ENCODE measurements at regions not wholly inside any gene's neighbourhood (a gene's known extent, or its start where the extent isn't known, plus 50 kb on each side); places are given as distances from the start of the nearest gene placed in this dataset.

DNA sequence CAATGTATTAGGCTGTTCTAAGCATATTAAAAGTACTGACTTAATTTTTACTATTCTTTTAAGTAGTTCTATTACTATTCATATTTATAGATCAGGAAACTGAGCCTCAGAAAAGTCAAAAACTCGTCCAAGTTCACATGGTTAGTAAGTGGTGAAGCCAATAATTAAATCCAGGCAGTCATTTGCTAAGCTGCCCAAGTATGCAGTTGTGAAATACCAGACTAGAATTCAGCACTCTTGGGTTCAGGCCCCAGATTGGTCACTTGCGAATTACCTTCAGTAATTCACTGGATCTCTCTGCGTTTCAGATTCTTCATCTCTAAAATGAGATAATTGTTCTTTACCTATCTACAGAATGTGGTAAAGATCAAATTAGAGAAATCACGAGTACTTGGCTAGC lies 161.9 kb upstream of the CADPS start:
- POLR2A ChIA-PET, result interaction anchor here (0.6 kb wide), 1 partner anchor 19 kb away, joined by 3 read pairs; no protein-coding TSS in a partner anchor
- Histone ChIP-seq H3K9me2 (ENCODE audit: insufficient read depth, low read length) (no peaks in the 10 kb centered on the region), H3K4me3 (ENCODE audit: low read depth, low read length, poor library complexity, severe bottlenecking) (no peak overlapping the region), H3K36me3 (ENCODE audit: insufficient read depth, low read length) (no peaks in the 10 kb centered on the region), H3K9me3 (ENCODE audit: low read length) (no peaks in the 10 kb centered on the region), H3K4me2 (ENCODE audit: low read length) (no peak overlapping the region), H3K27ac (ENCODE audit: low read depth, low read length, poor library complexity, severe bottlenecking) (no peak overlapping the region), H3K79me2 (ENCODE audit: insufficient read depth, low read depth, low read length) (no peaks in the 10 kb centered on the region), H3K4me1 (ENCODE audit: insufficient read depth, low read length, poor library complexity, severe bottlenecking) (no peaks in the 10 kb centered on the region), H2AFZ (ENCODE audit: low read length) (no peak overlapping the region), H4K20me1 (ENCODE audit: insufficient read depth, low read length) (no peaks in the 10 kb centered on the region)
- BruUV-seq (replicated peaks), result no TSS peak
- TF ChIP-seq, protein P1, sequence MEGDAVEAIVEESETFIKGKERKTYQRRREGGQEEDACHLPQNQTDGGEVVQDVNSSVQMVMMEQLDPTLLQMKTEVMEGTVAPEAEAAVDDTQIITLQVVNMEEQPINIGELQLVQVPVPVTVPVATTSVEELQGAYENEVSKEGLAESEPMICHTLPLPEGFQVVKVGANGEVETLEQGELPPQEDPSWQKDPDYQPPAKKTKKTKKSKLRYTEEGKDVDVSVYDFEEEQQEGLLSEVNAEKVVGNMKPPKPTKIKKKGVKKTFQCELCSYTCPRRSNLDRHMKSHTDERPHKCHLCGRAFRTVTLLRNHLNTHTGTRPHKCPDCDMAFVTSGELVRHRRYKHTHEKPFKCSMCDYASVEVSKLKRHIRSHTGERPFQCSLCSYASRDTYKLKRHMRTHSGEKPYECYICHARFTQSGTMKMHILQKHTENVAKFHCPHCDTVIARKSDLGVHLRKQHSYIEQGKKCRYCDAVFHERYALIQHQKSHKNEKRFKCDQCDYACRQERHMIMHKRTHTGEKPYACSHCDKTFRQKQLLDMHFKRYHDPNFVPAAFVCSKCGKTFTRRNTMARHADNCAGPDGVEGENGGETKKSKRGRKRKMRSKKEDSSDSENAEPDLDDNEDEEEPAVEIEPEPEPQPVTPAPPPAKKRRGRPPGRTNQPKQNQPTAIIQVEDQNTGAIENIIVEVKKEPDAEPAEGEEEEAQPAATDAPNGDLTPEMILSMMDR (conservative IDR thresholded peaks at IDR 0.05; ENCODE audit: low read length), result no peak
- no peak for TF ChIP-seq EZH2phosphoT487 (IDR thresholded peaks at IDR 0.05; ENCODE audit: borderline replicate concordance, low read depth, low read length)
- DNase-seq (ENCODE audit: low spot score), result no peak
- intact Hi-C loops (cut with micrococcal nuclease; ENCODE audit: unreplicated experiment), result no loop called here
- CTCF ChIA-PET (ENCODE audit: unreplicated experiment), result no interaction called here

DNA sequence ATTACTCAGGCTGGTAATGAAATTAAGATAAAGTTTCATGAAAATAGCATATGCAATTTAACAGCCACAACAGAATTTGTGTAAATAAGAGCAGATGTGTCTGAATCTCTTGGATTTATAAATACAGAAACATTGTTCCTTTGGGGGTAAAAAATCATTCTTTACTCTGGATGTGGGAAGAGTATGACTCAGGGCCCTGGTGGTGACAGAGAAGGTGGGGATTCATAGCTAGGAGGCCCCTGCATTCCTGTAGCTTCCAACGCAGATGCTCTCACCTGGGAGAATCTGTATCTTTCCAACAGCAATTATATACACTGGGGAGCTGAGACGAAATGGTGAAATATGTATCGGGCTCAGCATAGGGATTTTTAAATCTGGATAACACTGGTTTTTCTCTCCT lies 167.6 kb upstream of the CADPS start:
- DNase-seq (ENCODE audit: low spot score), result no peak
- no peak for TF ChIP-seq EZH2phosphoT487 (IDR thresholded peaks at IDR 0.05; ENCODE audit: borderline replicate concordance, low read depth, low read length)
- TF ChIP-seq, protein P1 (conservative IDR thresholded peaks at IDR 0.05; ENCODE audit: low read length), result no peak
- intact Hi-C loops (cut with micrococcal nuclease; ENCODE audit: unreplicated experiment), result no loop called here
- H3K4me2 ChIP-seq (ENCODE audit: low read length), result no peak overlapping the region
- H3K79me2 ChIP-seq (ENCODE audit: insufficient read depth, low read depth, low read length), result no peaks in the 10 kb centered on the region
- CTCF ChIA-PET (ENCODE audit: unreplicated experiment), result no interaction called here
- no peak overlapping the region for H3K27ac ChIP-seq (ENCODE audit: low read depth, low read length, poor library complexity, severe bottlenecking)
- no TSS peak for BruUV-seq (replicated peaks)
- no peak overlapping the region for H3K4me3 ChIP-seq (ENCODE audit: low read depth, low read length, poor library complexity, severe bottlenecking)
- no peak overlapping the region for H2AFZ ChIP-seq (ENCODE audit: low read length)
- no peaks in the 10 kb centered on the region for H4K20me1 ChIP-seq (ENCODE audit: insufficient read depth, low read length)
- POLR2A ChIA-PET, result no interaction called here
- H3K4me1 ChIP-seq (ENCODE audit: insufficient read depth, low read length, poor library complexity, severe bottlenecking), result peaks cover 10% of the 10 kb centered on the region
- H3K9me2 ChIP-seq (ENCODE audit: insufficient read depth, low read length), result no peaks in the 10 kb centered on the region
- H3K9me3 ChIP-seq (ENCODE audit: low read length), result no peaks in the 10 kb centered on the region
- no peaks in the 10 kb centered on the region for H3K36me3 ChIP-seq (ENCODE audit: insufficient read depth, low read length)

DNA sequence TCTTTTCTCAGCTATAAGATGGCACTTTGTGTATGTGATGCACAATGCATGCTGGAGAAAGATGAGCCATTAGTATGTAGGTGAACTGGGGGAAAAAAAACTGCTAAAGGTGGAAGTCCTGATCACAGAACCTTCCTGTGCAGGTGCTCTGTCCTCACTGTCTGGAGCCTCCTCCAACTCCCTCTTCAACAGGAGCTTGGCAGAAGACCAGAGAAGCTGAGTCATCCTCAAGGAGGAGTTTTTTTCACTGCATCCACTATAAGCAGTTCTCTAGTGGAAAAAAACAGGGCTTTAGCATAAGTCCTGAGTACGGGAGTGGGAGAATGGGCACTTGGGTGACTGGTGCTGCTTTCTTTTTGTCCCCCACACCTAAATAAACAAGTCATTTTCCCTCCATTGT lies 168.4 kb upstream of the CADPS start:
- CTCF ChIA-PET (ENCODE audit: unreplicated experiment), result no interaction called here
- Histone ChIP-seq H3K27ac (ENCODE audit: low read depth, low read length, poor library complexity, severe bottlenecking) (no peak overlapping the region), H3K9me2 (ENCODE audit: insufficient read depth, low read length) (no peaks in the 10 kb centered on the region), H3K36me3 (ENCODE audit: insufficient read depth, low read length) (no peaks in the 10 kb centered on the region), H3K4me2 (ENCODE audit: low read length) (no peak overlapping the region), H2AFZ (ENCODE audit: low read length) (no peak overlapping the region), H3K79me2 (ENCODE audit: insufficient read depth, low read depth, low read length) (no peaks in the 10 kb centered on the region), H3K4me1 (ENCODE audit: insufficient read depth, low read length, poor library complexity, severe bottlenecking) (peaks cover 10% of the 10 kb centered on the region), H3K9me3 (ENCODE audit: low read length) (no peaks in the 10 kb centered on the region), H4K20me1 (ENCODE audit: insufficient read depth, low read length) (no peaks in the 10 kb centered on the region), H3K4me3 (ENCODE audit: low read depth, low read length, poor library complexity, severe bottlenecking) (no peak overlapping the region)
- DNase-seq (ENCODE audit: low spot score), result no peak
- POLR2A ChIA-PET, result no interaction called here
- TF ChIP-seq, protein P1 (conservative IDR thresholded peaks at IDR 0.05; ENCODE audit: low read length), result no peak
- no peak for TF ChIP-seq EZH2phosphoT487 (IDR thresholded peaks at IDR 0.05; ENCODE audit: borderline replicate concordance, low read depth, low read length)
- intact Hi-C loops (cut with micrococcal nuclease; ENCODE audit: unreplicated experiment), result no loop called here
- no TSS peak for BruUV-seq (replicated peaks)
